ENCODE measurements at regions not wholly inside any gene's neighbourhood (a gene's known extent, or its start where the extent isn't known, plus 50 kb on each side); places are given as distances from the start of the nearest gene placed in this dataset.

- no peak for TF ChIP-seq CTCF (IDR thresholded peaks at IDR 0.05)
- ATAC-seq (ENCODE audit: low FRiP score) (no peak), DNase-seq (ENCODE audit: low spot score) (no peak)
Observed at GRCh38 chr3:86815880-86816279, 175.1 kb downstream of the VGLL3 start.

GRCh38 chr3:86814918-86815655, 175.9 kb downstream of the VGLL3 start:
- TF ChIP-seq CTCF (IDR thresholded peaks at IDR 0.05) = no peak
- ATAC-seq (ENCODE audit: low FRiP score) (no peak), DNase-seq (ENCODE audit: low spot score) (no peak)

GRCh38 chr3:86814321-86814720, 176.6 kb downstream of the VGLL3 start:
- no peak for TF ChIP-seq CTCF (IDR thresholded peaks at IDR 0.05)
- ATAC-seq (ENCODE audit: low FRiP score) (no peak), DNase-seq (ENCODE audit: low spot score) (no peak)

- DNase-seq (ENCODE audit: low spot score) (no peak), ATAC-seq (ENCODE audit: low FRiP score) (no peak)
- TF ChIP-seq CTCF (IDR thresholded peaks at IDR 0.05) = no peak
Observed at GRCh38 chr3:86801921-86802320, 189.0 kb downstream of the VGLL3 start.

- ATAC-seq (ENCODE audit: low FRiP score) (no peak), DNase-seq (ENCODE audit: low spot score) (no peak)
- TF ChIP-seq CTCF (IDR thresholded peaks at IDR 0.05) = no peak
Observed at GRCh38 chr3:86801066-86801465, 189.9 kb downstream of the VGLL3 start.

- TF ChIP-seq CTCF (IDR thresholded peaks at IDR 0.05) = no peak
- ATAC-seq (ENCODE audit: low FRiP score) = no peak
- DNase-seq (ENCODE audit: low spot score) = no peak
Observed at GRCh38 chr3:86800116-86800515, 190.8 kb downstream of the VGLL3 start.

GRCh38 chr3:86797946-86798345, 193.0 kb downstream of the VGLL3 start:
- DNase-seq (ENCODE audit: low spot score) = no peak
- no peak for ATAC-seq (ENCODE audit: low FRiP score)
- no peak for TF ChIP-seq CTCF (IDR thresholded peaks at IDR 0.05)

Data from omental fat pad (tissue), 3 donors.